Vagina (tissue), 2 donors: ENCODE measurements at regions not wholly inside any gene's neighbourhood (a gene's known extent, or its start where the extent isn't known, plus 50 kb on each side); places are given as distances from the start of the nearest gene placed in this dataset.

Source experiments
- CTCF ChIP-seq, 3 experiments: fragments of 450-650 bp in 2 of 3; fragments of 200-600 bp in 1 of 3; sonication (generic) in 1 of 3; IDR thresholded peaks; one replicate each; pipeline ENCODE4 v1.5.1; 2017 to 2019; ENCODE audit warnings: antibody characterized with exemption in 3 of 3, mild to moderate bottlenecking in 2 of 3, moderate library complexity in 2 of 3
- POLR2A ChIP-seq, 2 donors: fragments of 450-650 bp; IDR thresholded peaks; one replicate each; pipeline ENCODE4 v1.6.1; 2017; ENCODE audit warnings: antibody characterized with exemption in 2 of 2, mild to moderate bottlenecking in 2 of 2, moderate library complexity in 2 of 2
- POLR2AphosphoS5 ChIP-seq, 2 donors: sonication (generic); formaldehyde crosslinking; IDR thresholded peaks; one replicate each; pipeline ENCODE4 v1.9.0; 2017; ENCODE audit warnings: antibody characterized with exemption in 2 of 2, mild to moderate bottlenecking in 2 of 2, low read depth in 1 of 2; ENCODE audit not compliant: insufficient read depth in 1 of 2

GRCh38 chr12:30500532-30500931 is 195.1 kb downstream of the IPO8 start:
- TF ChIP-seq POLR2AphosphoS5 (IDR thresholded peaks at IDR 0.05; ENCODE audit: insufficient read depth in 1 of 2, low read depth in 1 of 2) (no peak), CTCF (IDR thresholded peaks at IDR 0.05) (no peak), POLR2A (IDR thresholded peaks at IDR 0.05) (no peak)
